ENCODE measurements at regions not wholly inside any gene's neighbourhood (a gene's known extent, or its start where the extent isn't known, plus 50 kb on each side); places are given as distances from the start of the nearest gene placed in this dataset.

- H3K27ac Mint-ChIP-seq = no peak overlapping the region
- DNase-seq = no peak
- TF ChIP-seq CTCF (IDR thresholded peaks at IDR 0.05) = no peak
- H3K4me1 Mint-ChIP-seq (ENCODE audit: low read depth) = no peaks in the 10 kb centered on the region
- H3K9me3 Mint-ChIP-seq = peaks cover 48% of the 10 kb centered on the region
- H3K4me3 Mint-ChIP-seq = no peak overlapping the region
- H3K27me3 Mint-ChIP-seq (ENCODE audit: insufficient read depth) = no peaks in the 10 kb centered on the region; the same call in none of the 2 replicates
- peaks cover 9% of the 10 kb centered on the region; the same call in 1 of the 2 replicates for H3K36me3 Mint-ChIP-seq (ENCODE audit: low read depth)
Measured at GRCh38 chr22:47583959-47584562, 821.6 kb downstream of the TBC1D22A start.

GRCh38 chr22:47582067-47582466, 819.6 kb downstream of the TBC1D22A start:
- no peak for DNase-seq
- no peak overlapping the region for H3K4me3 Mint-ChIP-seq
- H3K36me3 Mint-ChIP-seq (ENCODE audit: low read depth) = no peaks in the 10 kb centered on the region
- no peak for TF ChIP-seq CTCF (IDR thresholded peaks at IDR 0.05)
- H3K4me1 Mint-ChIP-seq (ENCODE audit: low read depth) = no peaks in the 10 kb centered on the region
- peaks cover 44% of the 10 kb centered on the region for H3K9me3 Mint-ChIP-seq
- no peak overlapping the region for H3K27ac Mint-ChIP-seq
- H3K27me3 Mint-ChIP-seq (ENCODE audit: insufficient read depth) = no peaks in the 10 kb centered on the region; the same call in 1 of the 2 replicates

- no peak for TF ChIP-seq CTCF (IDR thresholded peaks at IDR 0.05)
- DNase-seq = no peak
- peaks cover 57% of the 10 kb centered on the region for H3K9me3 Mint-ChIP-seq
- H3K4me1 Mint-ChIP-seq (ENCODE audit: low read depth) = no peaks in the 10 kb centered on the region
- no peak overlapping the region for H3K27ac Mint-ChIP-seq
- peaks cover 5% of the 10 kb centered on the region; the same call in 1 of the 2 replicates for H3K36me3 Mint-ChIP-seq (ENCODE audit: low read depth)
- H3K4me3 Mint-ChIP-seq = no peak overlapping the region
- no peaks in the 10 kb centered on the region; the same call in none of the 2 replicates for H3K27me3 Mint-ChIP-seq (ENCODE audit: insufficient read depth)
Measured at GRCh38 chr22:47580121-47580520, 817.7 kb downstream of the TBC1D22A start.

- H3K27ac Mint-ChIP-seq = no peak overlapping the region
- H3K4me1 Mint-ChIP-seq (ENCODE audit: low read depth) = no peaks in the 10 kb centered on the region
- peaks cover 76% of the 10 kb centered on the region for H3K9me3 Mint-ChIP-seq
Measured at GRCh38 chr22:47576908-47577307, 814.5 kb downstream of the TBC1D22A start.

GRCh38 chr22:47575291-47575690, 812.8 kb downstream of the TBC1D22A start:
- peaks cover 73% of the 10 kb centered on the region for H3K9me3 Mint-ChIP-seq
- no peak overlapping the region for H3K27ac Mint-ChIP-seq

More at GRCh38 chr22:47576908-47577307, 814.5 kb downstream of the TBC1D22A start:
- Mint-ChIP-seq H3K27me3 (ENCODE audit: insufficient read depth) (no peaks in the 10 kb centered on the region; the same call in 1 of the 2 replicates), H3K4me3 (no peak overlapping the region), H3K36me3 (ENCODE audit: low read depth) (peaks cover 5% of the 10 kb centered on the region; the same call in 1 of the 2 replicates)
- no peak for DNase-seq
- no peak for TF ChIP-seq CTCF (IDR thresholded peaks at IDR 0.05)

More at GRCh38 chr22:47575291-47575690, 812.8 kb downstream of the TBC1D22A start:
- Mint-ChIP-seq H3K4me1 (ENCODE audit: low read depth) (no peaks in the 10 kb centered on the region), H3K27me3 (ENCODE audit: insufficient read depth) (no peaks in the 10 kb centered on the region; the same call in 1 of the 2 replicates), H3K4me3 (no peak overlapping the region), H3K36me3 (ENCODE audit: low read depth) (peaks cover 10% of the 10 kb centered on the region)
- TF ChIP-seq CTCF (IDR thresholded peaks at IDR 0.05) = no peak
- no peak for DNase-seq
